AG04450 (cell line): ENCODE measurements at regions not wholly inside any gene's neighbourhood (a gene's known extent, or its start where the extent isn't known, plus 50 kb on each side); places are given as distances from the start of the nearest gene placed in this dataset.

Experiments
- CTCF ChIA-PET: fragments of 300-600, 350-600 bp; formaldehyde crosslinking; extraction: SDS; loops from one replicate; lab custom pipeline; 2022; ENCODE audit warnings: antibody characterized with exemption, inconsistent platforms; lab: Charles Lee
- POLR2A ChIA-PET: fragments of 350-600 bp; formaldehyde crosslinking; extraction: SDS; loops from one replicate; lab custom pipeline; 2021; ENCODE audit warnings: antibody characterized with exemption, inconsistent platforms; lab: Yijun Ruan, JAX
- DNase-seq: peaks from one replicate; pipeline ENCODE4 v3.0.0-alpha.2; 2011; ENCODE audit warnings: low read depth, low spot score
- H3K27ac ChIP-seq: one replicate; pipeline ENCODE4 v1.5.1; 2012; ENCODE audit warnings: low read depth, low read length, control low read depth
- H3K27me3 ChIP-seq: one replicate; pipeline ENCODE4 v1.6.0; 2012; ENCODE audit warnings: low read length; ENCODE audit not compliant: control insufficient read depth, insufficient read depth
- H3K4me3 ChIP-seq: 2 replicates; pipeline ENCODE4 v1.5.1; 2011; ENCODE audit warnings: mild to moderate bottlenecking, low read depth, low read length, control low read depth
- H3K9me3 ChIP-seq: 2 replicates; pipeline ENCODE4 v1.5.1; 2012; ENCODE audit warnings: low read length; ENCODE audit not compliant: control insufficient read depth, insufficient read depth
- TF ChIP-seq, protein P1 (sequence below): IDR thresholded peaks from 2 replicates; pipeline ENCODE4 v1.5.1; 2011; ENCODE audit warnings: low read depth, low read length, control low read depth, inconsistent platforms

GRCh38 chr2:156031121-156031520 lies 301.4 kb downstream of the NR4A2 start:
- CTCF ChIA-PET = no interaction called here
- H3K27ac ChIP-seq = no peak overlapping the region
- DNase-seq = no peak
- no peaks in the 10 kb centered on the region for H3K27me3 ChIP-seq
- TF ChIP-seq, protein P1, sequence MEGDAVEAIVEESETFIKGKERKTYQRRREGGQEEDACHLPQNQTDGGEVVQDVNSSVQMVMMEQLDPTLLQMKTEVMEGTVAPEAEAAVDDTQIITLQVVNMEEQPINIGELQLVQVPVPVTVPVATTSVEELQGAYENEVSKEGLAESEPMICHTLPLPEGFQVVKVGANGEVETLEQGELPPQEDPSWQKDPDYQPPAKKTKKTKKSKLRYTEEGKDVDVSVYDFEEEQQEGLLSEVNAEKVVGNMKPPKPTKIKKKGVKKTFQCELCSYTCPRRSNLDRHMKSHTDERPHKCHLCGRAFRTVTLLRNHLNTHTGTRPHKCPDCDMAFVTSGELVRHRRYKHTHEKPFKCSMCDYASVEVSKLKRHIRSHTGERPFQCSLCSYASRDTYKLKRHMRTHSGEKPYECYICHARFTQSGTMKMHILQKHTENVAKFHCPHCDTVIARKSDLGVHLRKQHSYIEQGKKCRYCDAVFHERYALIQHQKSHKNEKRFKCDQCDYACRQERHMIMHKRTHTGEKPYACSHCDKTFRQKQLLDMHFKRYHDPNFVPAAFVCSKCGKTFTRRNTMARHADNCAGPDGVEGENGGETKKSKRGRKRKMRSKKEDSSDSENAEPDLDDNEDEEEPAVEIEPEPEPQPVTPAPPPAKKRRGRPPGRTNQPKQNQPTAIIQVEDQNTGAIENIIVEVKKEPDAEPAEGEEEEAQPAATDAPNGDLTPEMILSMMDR = no peak
- POLR2A ChIA-PET = no interaction called here
- no peak overlapping the region for H3K4me3 ChIP-seq
- peaks cover 6% of the 10 kb centered on the region; the same call in 1 of the 2 replicates for H3K9me3 ChIP-seq

GRCh38 chr2:156023229-156023869 lies 309.2 kb downstream of the NR4A2 start:
- Histone ChIP-seq H3K9me3 (peaks cover 3% of the 10 kb centered on the region; the same call in 1 of the 2 replicates), H3K27me3 (no peaks in the 10 kb centered on the region), H3K4me3 (no peak overlapping the region), H3K27ac (no peak overlapping the region)
- ChIA-PET CTCF (no interaction called here), POLR2A (no interaction called here)
- TF ChIP-seq, protein P1 = no peak
- no peak for DNase-seq

DNA sequence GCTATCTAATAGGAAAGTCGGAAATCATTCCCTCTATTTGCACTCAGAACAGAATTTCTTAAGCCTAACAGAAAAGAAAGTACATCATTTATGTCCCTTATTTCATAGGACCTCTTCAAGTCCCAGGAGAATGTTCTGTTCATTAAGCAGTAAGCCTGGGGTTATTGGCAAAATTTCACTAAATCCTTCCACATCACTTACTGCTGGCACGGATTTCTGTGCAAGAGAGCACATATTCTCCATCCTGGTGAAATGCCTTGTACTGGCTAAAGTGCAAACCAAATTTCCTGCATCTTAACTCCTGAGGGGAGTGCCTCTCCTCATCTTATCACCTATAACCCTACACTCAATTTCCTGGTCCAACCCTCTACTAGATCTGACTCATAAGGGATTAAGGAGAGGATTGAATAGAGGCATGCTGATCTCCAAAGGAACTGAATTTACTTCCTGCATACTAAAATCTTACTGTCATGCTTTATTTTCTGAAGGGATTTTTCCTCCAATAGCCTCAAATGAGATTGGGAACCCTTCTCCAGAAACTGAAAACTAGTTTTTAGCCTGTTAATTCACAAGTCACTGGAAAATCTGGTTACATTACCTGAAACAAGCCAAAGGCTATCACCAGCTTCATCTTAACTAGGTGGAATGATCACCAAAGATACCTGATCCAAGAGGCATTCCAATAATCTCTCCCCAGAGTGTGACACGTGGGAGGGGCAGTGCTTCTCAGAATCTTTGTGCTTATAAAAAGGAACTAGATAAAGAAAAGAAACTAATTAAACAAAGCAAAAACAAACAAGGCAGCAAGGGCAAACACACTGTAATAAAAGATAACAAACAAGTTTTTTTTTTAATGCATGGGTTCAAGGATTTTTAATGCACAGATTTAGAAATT lies 311.1 kb downstream of the NR4A2 start:
- Histone ChIP-seq H3K27me3 (no peaks in the 10 kb centered on the region), H3K27ac (no peak overlapping the region), H3K4me3 (no peak overlapping the region), H3K9me3 (peaks cover 3% of the 10 kb centered on the region; the same call in 1 of the 2 replicates)
- no peak for DNase-seq
- ChIA-PET POLR2A (no interaction called here), CTCF (no interaction called here)
- TF ChIP-seq, protein P1 = no peak

- CTCF ChIA-PET = no interaction called here
- Histone ChIP-seq H3K27me3 (no peaks in the 10 kb centered on the region), H3K27ac (no peak overlapping the region), H3K4me3 (no peak overlapping the region), H3K9me3 (peaks cover 3% of the 10 kb centered on the region; the same call in 1 of the 2 replicates)
- DNase-seq = no peak
- TF ChIP-seq, protein P1 = no peak
- POLR2A ChIA-PET = no interaction called here
Measured at GRCh38 chr2:156019341-156019740, 313.2 kb downstream of the NR4A2 start.
